ENCODE measurements at regions not wholly inside any gene's neighbourhood (a gene's known extent, or its start where the extent isn't known, plus 50 kb on each side); places are given as distances from the start of the nearest gene placed in this dataset.

DNA sequence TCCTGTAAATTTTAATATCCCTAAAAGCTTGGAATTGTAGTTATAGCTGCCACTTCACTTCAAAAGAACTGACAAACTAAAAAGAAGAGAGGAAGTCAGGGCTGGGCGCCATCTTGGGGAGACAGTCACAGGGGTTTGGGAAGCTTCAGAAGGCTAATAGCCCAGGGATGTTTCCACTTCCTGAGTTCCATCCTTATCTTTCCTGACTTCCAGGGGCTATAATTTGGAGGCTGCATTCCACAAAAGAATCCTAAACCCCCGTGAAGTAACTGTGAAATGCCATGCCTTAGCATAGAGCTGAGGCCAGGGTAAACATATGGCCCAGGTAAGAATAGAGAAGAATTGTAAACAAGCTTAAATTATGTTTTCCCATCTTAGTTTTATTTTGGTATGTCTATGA, 75.4 kb upstream of the LPAR1 start:
- TF ChIP-seq POLR2A (IDR thresholded peaks at IDR 0.05; ENCODE audit: low read depth, low read length) (no peak), POLR2AphosphoS5 (IDR thresholded peaks at IDR 0.05; ENCODE audit: low read depth, low read length) (no peak)

Data from GM12892 (cell line).